ENCODE measurements at regions not wholly inside any gene's neighbourhood (a gene's known extent, or its start where the extent isn't known, plus 50 kb on each side); places are given as distances from the start of the nearest gene placed in this dataset.

GRCh38 chr2:51218047-51218446 is 186.1 kb upstream of the NRXN1 start:
- H3K27me3 ChIP-seq (ENCODE audit: insufficient read depth), result no peaks in the 10 kb centered on the region

More at GRCh38 chr2:51218047-51218446, 186.1 kb upstream of the NRXN1 start:
- Histone ChIP-seq H3K4me3 (no peak overlapping the region), H3K9me2 (ENCODE audit: insufficient read depth) (no peaks in the 10 kb centered on the region), H4K20me1 (replicated peaks; ENCODE audit: insufficient read depth) (no peaks in the 10 kb centered on the region), H3K4me2 (no peak overlapping the region), H3K27ac (ENCODE audit: low read depth) (no peak overlapping the region), H2AFZ (no peak overlapping the region), H3K36me3 (ENCODE audit: insufficient read depth) (no peaks in the 10 kb centered on the region), H3K79me2 (replicated peaks; ENCODE audit: insufficient read depth) (no peaks in the 10 kb centered on the region), H3K4me1 (ENCODE audit: insufficient read depth) (peaks cover 13% of the 10 kb centered on the region), H3F3A (replicated peaks; ENCODE audit: low read depth) (no peaks in the 10 kb centered on the region)
- Mint-ChIP-seq H3K4me3 (no peak overlapping the region), H3K4me1 (peaks cover 15% of the 10 kb centered on the region), H3K9me3 (no peaks in the 10 kb centered on the region), H3K27me3 (ENCODE audit: insufficient read depth, low read depth, poor library complexity) (no peaks in the 10 kb centered on the region), H3K27ac (no peak overlapping the region), H3K36me3 (ENCODE audit: low read depth) (no peaks in the 10 kb centered on the region)
- TF ChIP-seq NANOG (IDR thresholded peaks at IDR 0.05; ENCODE audit: borderline replicate concordance), result no peak
- no peak for TF ChIP-seq JUNB (IDR thresholded peaks at IDR 0.05; ENCODE audit: unreplicated experiment)
- no peak for TF ChIP-seq STAT1 (IDR thresholded peaks at IDR 0.05; ENCODE audit: unreplicated experiment)
- TF ChIP-seq, protein P1, sequence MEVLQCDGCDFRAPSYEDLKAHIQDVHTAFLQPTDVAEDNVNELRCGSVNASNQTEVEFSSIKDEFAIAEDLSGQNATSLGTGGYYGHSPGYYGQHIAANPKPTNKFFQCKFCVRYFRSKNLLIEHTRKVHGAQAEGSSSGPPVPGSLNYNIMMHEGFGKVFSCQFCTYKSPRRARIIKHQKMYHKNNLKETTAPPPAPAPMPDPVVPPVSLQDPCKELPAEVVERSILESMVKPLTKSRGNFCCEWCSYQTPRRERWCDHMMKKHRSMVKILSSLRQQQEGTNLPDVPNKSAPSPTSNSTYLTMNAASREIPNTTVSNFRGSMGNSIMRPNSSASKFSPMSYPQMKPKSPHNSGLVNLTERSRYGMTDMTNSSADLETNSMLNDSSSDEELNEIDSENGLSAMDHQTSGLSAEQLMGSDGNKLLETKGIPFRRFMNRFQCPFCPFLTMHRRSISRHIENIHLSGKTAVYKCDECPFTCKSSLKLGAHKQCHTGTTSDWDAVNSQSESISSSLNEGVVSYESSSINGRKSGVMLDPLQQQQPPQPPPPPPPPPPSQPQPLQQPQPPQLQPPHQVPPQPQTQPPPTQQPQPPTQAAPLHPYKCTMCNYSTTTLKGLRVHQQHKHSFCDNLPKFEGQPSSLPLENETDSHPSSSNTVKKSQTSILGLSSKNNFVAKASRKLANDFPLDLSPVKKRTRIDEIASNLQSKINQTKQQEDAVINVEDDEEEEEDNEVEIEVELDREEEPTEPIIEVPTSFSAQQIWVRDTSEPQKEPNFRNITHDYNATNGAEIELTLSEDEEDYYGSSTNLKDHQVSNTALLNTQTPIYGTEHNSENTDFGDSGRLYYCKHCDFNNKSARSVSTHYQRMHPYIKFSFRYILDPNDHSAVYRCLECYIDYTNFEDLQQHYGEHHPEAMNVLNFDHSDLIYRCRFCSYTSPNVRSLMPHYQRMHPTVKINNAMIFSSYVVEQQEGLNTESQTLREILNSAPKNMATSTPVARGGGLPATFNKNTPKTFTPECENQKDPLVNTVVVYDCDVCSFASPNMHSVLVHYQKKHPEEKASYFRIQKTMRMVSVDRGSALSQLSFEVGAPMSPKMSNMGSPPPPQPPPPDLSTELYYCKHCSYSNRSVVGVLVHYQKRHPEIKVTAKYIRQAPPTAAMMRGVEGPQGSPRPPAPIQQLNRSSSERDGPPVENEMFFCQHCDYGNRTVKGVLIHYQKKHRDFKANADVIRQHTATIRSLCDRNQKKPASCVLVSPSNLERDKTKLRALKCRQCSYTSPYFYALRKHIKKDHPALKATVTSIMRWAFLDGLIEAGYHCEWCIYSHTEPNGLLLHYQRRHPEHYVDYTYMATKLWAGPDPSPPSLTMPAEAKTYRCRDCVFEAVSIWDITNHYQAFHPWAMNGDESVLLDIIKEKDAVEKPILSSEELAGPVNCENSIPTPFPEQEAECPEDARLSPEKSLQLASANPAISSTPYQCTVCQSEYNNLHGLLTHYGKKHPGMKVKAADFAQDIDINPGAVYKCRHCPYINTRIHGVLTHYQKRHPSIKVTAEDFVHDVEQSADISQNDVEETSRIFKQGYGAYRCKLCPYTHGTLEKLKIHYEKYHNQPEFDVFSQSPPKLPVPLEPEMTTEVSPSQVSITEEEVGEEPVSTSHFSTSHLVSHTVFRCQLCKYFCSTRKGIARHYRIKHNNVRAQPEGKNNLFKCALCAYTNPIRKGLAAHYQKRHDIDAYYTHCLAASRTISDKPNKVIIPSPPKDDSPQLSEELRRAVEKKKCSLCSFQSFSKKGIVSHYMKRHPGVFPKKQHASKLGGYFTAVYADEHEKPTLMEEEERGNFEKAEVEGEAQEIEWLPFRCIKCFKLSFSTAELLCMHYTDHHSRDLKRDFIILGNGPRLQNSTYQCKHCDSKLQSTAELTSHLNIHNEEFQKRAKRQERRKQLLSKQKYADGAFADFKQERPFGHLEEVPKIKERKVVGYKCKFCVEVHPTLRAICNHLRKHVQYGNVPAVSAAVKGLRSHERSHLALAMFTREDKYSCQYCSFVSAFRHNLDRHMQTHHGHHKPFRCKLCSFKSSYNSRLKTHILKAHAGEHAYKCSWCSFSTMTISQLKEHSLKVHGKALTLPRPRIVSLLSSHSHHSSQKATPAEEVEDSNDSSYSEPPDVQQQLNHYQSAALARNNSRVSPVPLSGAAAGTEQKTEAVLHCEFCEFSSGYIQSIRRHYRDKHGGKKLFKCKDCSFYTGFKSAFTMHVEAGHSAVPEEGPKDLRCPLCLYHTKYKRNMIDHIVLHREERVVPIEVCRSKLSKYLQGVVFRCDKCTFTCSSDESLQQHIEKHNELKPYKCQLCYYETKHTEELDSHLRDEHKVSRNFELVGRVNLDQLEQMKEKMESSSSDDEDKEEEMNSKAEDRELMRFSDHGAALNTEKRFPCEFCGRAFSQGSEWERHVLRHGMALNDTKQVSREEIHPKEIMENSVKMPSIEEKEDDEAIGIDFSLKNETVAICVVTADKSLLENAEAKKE (CRISPR knock-in tag; IDR thresholded peaks at IDR 0.05), result no peak
- no peak for TF ChIP-seq EZH2 (IDR thresholded peaks at IDR 0.05; ENCODE audit: low read depth, unreplicated experiment)
- no peak for TF ChIP-seq EZH2phosphoT487 (IDR thresholded peaks at IDR 0.05; ENCODE audit: unreplicated experiment)
- no peak for TF ChIP-seq CREB1 (CRISPR knock-in tag; IDR thresholded peaks at IDR 0.05; ENCODE audit: low read depth)
- TF ChIP-seq ETS1 (IDR thresholded peaks at IDR 0.05), result no peak
- no peak for TF ChIP-seq ZNF114 (CRISPR knock-in tag; IDR thresholded peaks at IDR 0.05)
- TF ChIP-seq POLR2AphosphoS5 (IDR thresholded peaks at IDR 0.05; ENCODE audit: low read depth), result no peak
- TF ChIP-seq REST (IDR thresholded peaks at IDR 0.05; ENCODE audit: unreplicated experiment), result no peak
- no peak for TF ChIP-seq ZNF331 (CRISPR knock-in tag; IDR thresholded peaks at IDR 0.05; ENCODE audit: low read depth)
- TF ChIP-seq CTCF (conservative IDR thresholded peaks at IDR 0.05; ENCODE audit: low read depth in 2 of 2), result no peak
- ATAC-seq (no peak), DNase-seq (ENCODE audit: low spot score) (no peak)

Measured in GM23338 (cell line).